GM12875 (cell line): ENCODE measurements at regions not wholly inside any gene's neighbourhood (a gene's known extent, or its start where the extent isn't known, plus 50 kb on each side); places are given as distances from the start of the nearest gene placed in this dataset.

ENCODE experiments used
- H3K4me3 ChIP-seq: one replicate; pipeline ENCODE4 v1.5.1; 2011; ENCODE audit warnings: low read depth, low read length, control low read depth
- CTCF ChIP-seq: IDR thresholded peaks from 2 replicates; pipeline ENCODE4 v1.5.1; 2011; ENCODE audit warnings: low read depth, mild to moderate bottlenecking, control low read depth, inconsistent platforms, low read length, moderate library complexity, borderline replicate concordance; ENCODE audit not compliant: insufficient read depth

DNA sequence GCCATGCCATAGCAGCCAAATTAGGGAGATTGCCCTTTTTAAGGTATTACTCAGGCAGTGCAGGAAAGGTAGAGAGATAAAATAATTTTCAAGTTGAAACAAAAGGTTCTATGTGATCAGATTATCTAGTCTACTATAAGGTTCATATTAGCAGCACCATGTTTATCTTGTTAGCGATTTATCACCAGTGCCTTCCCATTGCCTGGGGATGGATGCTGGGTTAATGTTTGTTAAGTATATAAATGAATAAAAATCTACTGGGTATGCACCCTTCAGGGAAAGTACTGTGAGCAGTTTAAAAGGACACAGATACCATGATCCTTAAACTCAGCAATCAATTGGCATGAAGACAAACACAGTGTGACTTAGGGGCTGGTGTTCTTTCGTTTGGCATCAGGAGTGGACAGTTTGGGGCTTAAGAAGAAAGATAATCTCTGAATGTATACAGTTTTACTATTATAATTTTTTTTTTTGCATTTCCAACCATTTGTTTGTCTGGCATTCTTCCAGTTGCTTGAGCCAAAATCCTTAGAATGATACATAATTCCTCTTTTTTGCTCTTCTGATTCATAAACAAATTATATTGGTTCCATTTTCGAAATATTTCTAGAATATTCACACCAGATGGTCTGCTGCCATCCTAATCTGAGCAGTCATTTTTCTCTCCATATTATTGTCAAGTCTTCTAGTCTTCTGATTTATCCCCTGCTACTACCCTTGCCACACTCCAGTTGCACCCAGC lies 512.8 kb upstream of the SLC8A1 start:
- TF ChIP-seq CTCF: no peak
- no peak overlapping the region for H3K4me3 ChIP-seq

GRCh38 chr2:40967451-40967850 lies 515.6 kb upstream of the SLC8A1 start:
- TF ChIP-seq CTCF: no peak

GRCh38 chr2:40975151-40975550 lies 523.3 kb upstream of the SLC8A1 start:
- no peak overlapping the region for H3K4me3 ChIP-seq
- no peak for TF ChIP-seq CTCF

More at GRCh38 chr2:40967451-40967850, 515.6 kb upstream of the SLC8A1 start:
- H3K4me3 ChIP-seq: no peak overlapping the region

GRCh38 chr2:40997362-40997761 lies 545.5 kb upstream of the SLC8A1 start:
- TF ChIP-seq CTCF: no peak
- no peak overlapping the region for H3K4me3 ChIP-seq

DNA sequence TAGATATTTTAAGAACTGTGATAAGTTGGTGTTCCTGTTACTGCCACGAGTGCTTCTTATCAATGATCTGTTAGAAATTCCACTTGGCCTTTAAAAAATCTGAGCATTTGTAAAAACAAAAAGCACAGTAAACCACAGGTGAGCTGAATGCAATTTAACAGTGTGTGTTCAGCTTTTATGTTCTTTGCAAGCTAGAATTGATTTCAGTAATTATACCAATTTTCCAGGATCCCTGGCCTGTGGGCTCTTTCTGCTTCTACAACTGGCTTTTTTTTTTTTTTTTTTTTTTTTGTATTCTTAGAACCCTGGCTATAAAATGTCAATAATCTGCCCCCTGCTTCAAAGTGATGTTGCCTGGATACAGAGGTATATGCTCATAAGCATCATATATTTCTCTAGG lies 548.5 kb upstream of the SLC8A1 start:
- TF ChIP-seq CTCF: no peak
- H3K4me3 ChIP-seq: no peak overlapping the region

DNA sequence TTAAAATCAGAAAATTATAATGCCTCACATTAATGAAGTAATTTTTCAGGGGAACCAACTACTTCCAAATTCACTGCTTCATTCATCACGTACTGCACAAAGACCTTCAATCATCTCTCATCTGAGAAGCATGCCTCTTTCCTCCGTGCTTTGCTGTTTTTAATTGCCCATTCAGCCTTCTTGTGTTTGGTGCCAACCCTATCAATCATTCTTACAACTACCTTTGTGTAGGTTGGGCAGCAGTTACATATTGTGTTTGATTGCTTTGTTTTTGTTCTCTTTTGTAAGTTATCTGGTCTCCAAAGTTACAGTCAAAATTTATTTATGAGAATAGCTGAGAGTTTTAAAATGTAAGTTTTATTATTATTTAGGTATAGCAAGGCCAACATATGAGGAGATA lies 549.0 kb upstream of the SLC8A1 start:
- no peak overlapping the region for H3K4me3 ChIP-seq
- no peak for TF ChIP-seq CTCF

DNA sequence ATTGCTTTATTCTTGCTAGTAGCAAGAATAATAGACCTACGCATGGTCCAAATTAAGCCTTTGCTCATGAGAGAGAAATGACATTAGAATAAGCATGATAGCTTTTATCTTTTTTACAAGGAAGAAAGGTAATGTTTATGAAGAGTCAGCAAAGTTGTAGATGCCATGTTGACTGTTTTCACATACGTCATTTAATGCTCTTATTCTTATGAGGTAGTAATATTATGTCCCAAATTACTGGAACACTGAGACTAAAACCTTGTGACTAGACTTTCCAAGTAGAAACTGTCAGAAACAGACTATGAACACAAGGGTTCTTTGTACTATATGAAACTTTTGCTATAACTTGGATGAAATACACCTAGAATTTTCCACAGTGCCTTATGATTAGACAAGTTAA lies 552.8 kb upstream of the SLC8A1 start:
- no peak overlapping the region for H3K4me3 ChIP-seq
- no peak for TF ChIP-seq CTCF
